NCI-H2196 (cell line): ENCODE measurements at regions not wholly inside any gene's neighbourhood (a gene's known extent, or its start where the extent isn't known, plus 50 kb on each side); places are given as distances from the start of the nearest gene placed in this dataset.

ENCODE experiments used
- DNase-seq: peaks from one replicate; lab custom pipeline; 2025; ENCODE audit not compliant: unreplicated experiment; lab: John Stamatoyannopoulos, UW

GRCh38 chr1:101664726-101665125 lies 332.0 kb downstream of the OLFM3 start:
- DNase-seq, result no peak

- no peak for DNase-seq
These were observed 329.0 kb downstream of the OLFM3 start for GRCh38 chr1:101667761-101668160.

- DNase-seq, result no peak
These were observed 313.6 kb downstream of the OLFM3 start for GRCh38 chr1:101683136-101683535.

- no peak for DNase-seq
These were observed 313.2 kb downstream of the OLFM3 start for GRCh38 chr1:101683561-101683960.

- no peak for DNase-seq
These were observed 299.7 kb downstream of the OLFM3 start for GRCh38 chr1:101697072-101697471.

GRCh38 chr1:101698681-101699080 lies 298.0 kb downstream of the OLFM3 start:
- no peak for DNase-seq

GRCh38 chr1:101704895-101705294 lies 291.8 kb downstream of the OLFM3 start:
- no peak for DNase-seq

- DNase-seq, result no peak
These were observed 290.4 kb downstream of the OLFM3 start for GRCh38 chr1:101706366-101706765.

- no peak for DNase-seq
These were observed 287.0 kb downstream of the OLFM3 start for GRCh38 chr1:101709721-101710120.

- no peak for DNase-seq
These were observed 283.0 kb downstream of the OLFM3 start for GRCh38 chr1:101713760-101714159.

GRCh38 chr1:101723415-101723814 lies 273.3 kb downstream of the OLFM3 start:
- no peak for DNase-seq

- DNase-seq, result no peak
These were observed 268.7 kb downstream of the OLFM3 start for GRCh38 chr1:101728029-101728428.

GRCh38 chr1:101730559-101730958 lies 266.2 kb downstream of the OLFM3 start:
- DNase-seq, result no peak

GRCh38 chr1:101732261-101732660 lies 264.5 kb downstream of the OLFM3 start:
- no peak for DNase-seq

- DNase-seq, result no peak
These were observed 263.4 kb downstream of the OLFM3 start for GRCh38 chr1:101733340-101733739.

GRCh38 chr1:101738475-101738874 lies 258.3 kb downstream of the OLFM3 start:
- no peak for DNase-seq

- DNase-seq, result no peak
These were observed 257.6 kb downstream of the OLFM3 start for GRCh38 chr1:101739146-101739545.

- no peak for DNase-seq
These were observed 256.8 kb downstream of the OLFM3 start for GRCh38 chr1:101739826-101740330.

- DNase-seq, result no peak
These were observed 254.8 kb downstream of the OLFM3 start for GRCh38 chr1:101741910-101742309.

- no peak for DNase-seq
These were observed 254.2 kb downstream of the OLFM3 start for GRCh38 chr1:101742509-101742908.

- DNase-seq, result no peak
These were observed 251.0 kb downstream of the OLFM3 start for GRCh38 chr1:101745551-101746270.

GRCh38 chr1:101748077-101748476 lies 248.6 kb downstream of the OLFM3 start:
- no peak for DNase-seq
